OCI-LY7 (cell line): ENCODE measurements at regions not wholly inside any gene's neighbourhood (a gene's known extent, or its start where the extent isn't known, plus 50 kb on each side); places are given as distances from the start of the nearest gene placed in this dataset.
"Not testable (repeated sequence)": the region's sequence is repeated elsewhere in the genome, so short reads cannot be mapped to it uniquely, and the experiment has no call there.

Experiments
- EZH2phosphoT487 ChIP-seq: fragments of 200-600 bp; sonication (generic); IDR thresholded peaks from 2 replicates; pipeline ENCODE4 v1.6.1; 2018; ENCODE audit warnings: low read depth, borderline replicate concordance, mild to moderate bottlenecking, mixed run types, antibody characterized with exemption, low read length, moderate library complexity, mixed read lengths
- TF ChIP-seq, protein P1 (sequence below): fragments of 200-600 bp; sonication (generic); conservative IDR thresholded peaks from 2 replicates; pipeline ENCODE4 v1.5.1; 2014; ENCODE audit warnings: mild to moderate bottlenecking, antibody characterized with exemption, low read length, moderate library complexity, mixed read lengths

- TF ChIP-seq, protein P1, sequence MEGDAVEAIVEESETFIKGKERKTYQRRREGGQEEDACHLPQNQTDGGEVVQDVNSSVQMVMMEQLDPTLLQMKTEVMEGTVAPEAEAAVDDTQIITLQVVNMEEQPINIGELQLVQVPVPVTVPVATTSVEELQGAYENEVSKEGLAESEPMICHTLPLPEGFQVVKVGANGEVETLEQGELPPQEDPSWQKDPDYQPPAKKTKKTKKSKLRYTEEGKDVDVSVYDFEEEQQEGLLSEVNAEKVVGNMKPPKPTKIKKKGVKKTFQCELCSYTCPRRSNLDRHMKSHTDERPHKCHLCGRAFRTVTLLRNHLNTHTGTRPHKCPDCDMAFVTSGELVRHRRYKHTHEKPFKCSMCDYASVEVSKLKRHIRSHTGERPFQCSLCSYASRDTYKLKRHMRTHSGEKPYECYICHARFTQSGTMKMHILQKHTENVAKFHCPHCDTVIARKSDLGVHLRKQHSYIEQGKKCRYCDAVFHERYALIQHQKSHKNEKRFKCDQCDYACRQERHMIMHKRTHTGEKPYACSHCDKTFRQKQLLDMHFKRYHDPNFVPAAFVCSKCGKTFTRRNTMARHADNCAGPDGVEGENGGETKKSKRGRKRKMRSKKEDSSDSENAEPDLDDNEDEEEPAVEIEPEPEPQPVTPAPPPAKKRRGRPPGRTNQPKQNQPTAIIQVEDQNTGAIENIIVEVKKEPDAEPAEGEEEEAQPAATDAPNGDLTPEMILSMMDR = not testable (repeated sequence)
- TF ChIP-seq EZH2phosphoT487 = not testable (repeated sequence)
Observed at GRCh38 chr5:176034407-176035200, 66.5 kb upstream of the THOC3 start.
